ENCODE measurements at regions not wholly inside any gene's neighbourhood (a gene's known extent, or its start where the extent isn't known, plus 50 kb on each side); places are given as distances from the start of the nearest gene placed in this dataset.

GRCh38 chr15:95269242-95270183, 1038.2 kb downstream of the MCTP2 start (continued):
- TF ChIP-seq SRSF9 (IDR thresholded peaks at IDR 0.05; ENCODE audit: borderline replicate concordance, insufficient read depth, low read depth, low read length, poor library complexity, severe bottlenecking): no peak
- no peak for TF ChIP-seq JUN (CRISPR knock-in tag; IDR thresholded peaks at IDR 0.05)
- TF ChIP-seq MED1 (CRISPR knock-in tag; IDR thresholded peaks at IDR 0.05): no peak
- TF ChIP-seq ZNF749 (CRISPR knock-in tag; IDR thresholded peaks at IDR 0.05; ENCODE audit: borderline replicate concordance): no peak
- no peak for TF ChIP-seq ZNF430 (CRISPR knock-in tag; IDR thresholded peaks at IDR 0.05)
- TF ChIP-seq ARID4A (CRISPR knock-in tag; IDR thresholded peaks at IDR 0.05; ENCODE audit: borderline replicate concordance): no peak

- Histone ChIP-seq H3K4me1 (ENCODE audit: insufficient read depth, low read length) (no peaks in the 10 kb centered on the region), H3K79me2 (ENCODE audit: insufficient read depth, low read length) (no peaks in the 10 kb centered on the region), H3K27me3 (ENCODE audit: control insufficient read depth in 1 of 2, insufficient read depth in 2 of 2, low read length in 2 of 2) (no peaks in the 10 kb centered on the region), H3K4me3 (replicated peaks in 1 of 3; ENCODE audit: insufficient read depth in 1 of 3, low read depth in 2 of 3, low read length in 3 of 3) (no peak overlapping the region), H3K4me2 (ENCODE audit: low read depth, low read length) (no peak overlapping the region), H3K9me3 (ENCODE audit: low read length) (peaks cover 41% of the 10 kb centered on the region), H3K9ac (ENCODE audit: insufficient read depth, low read depth, low read length) (no peak overlapping the region), H3K27ac (ENCODE audit: extremely low read length, insufficient read depth, low read length) (no peak overlapping the region), H4K20me1 (ENCODE audit: insufficient read depth, low read length) (no peaks in the 10 kb centered on the region), H3K36me3 (replicated peaks in 1 of 2; ENCODE audit: control insufficient read depth in 1 of 2, insufficient read depth in 2 of 2, low read length in 2 of 2) (no peaks in the 10 kb centered on the region), H2AFZ (ENCODE audit: low read length) (no peak overlapping the region)
- CTCF ChIA-PET (ENCODE audit: low intra/inter-chr PET ratio, low total read pairs): no interaction called here
- WGBS (ENCODE audit: low lambda C conversion rate): 2% methylated on average over 4 of the region's 4 CpGs
- FAIRE-seq (no peak), DNase-seq (ENCODE audit: low spot score) (no peak), ATAC-seq (no peak)
- intact Hi-C loops (cut with micrococcal nuclease; ENCODE audit: unreplicated experiment) (no loop called here), in situ Hi-C loops (cut with HindIII; ENCODE audit: extremely low pct_ligation_motif_present, low pct_unique_long_range_greater_than_20kb) (loop anchor here (25.0 kb wide), 1 partner anchor 1063 kb away; the partner anchor contains the start of gene NR2F2)
- BruUV-seq (replicated peaks): no TSS peak
- POLR2A ChIA-PET: no interaction called here
- TF ChIP-seq DNMT3B (CRISPR knock-in tag; conservative IDR thresholded peaks at IDR 0.05) (no peak), ZNF33B (CRISPR knock-in tag; IDR thresholded peaks at IDR 0.05) (no peak), ADNP (CRISPR knock-in tag; IDR thresholded peaks at IDR 0.05) (no peak), ZNF33A (CRISPR knock-in tag; IDR thresholded peaks at IDR 0.05; ENCODE audit: borderline replicate concordance) (no peak), THAP7 (CRISPR knock-in tag; IDR thresholded peaks at IDR 0.05) (no peak), ZNF616 (CRISPR knock-in tag; IDR thresholded peaks at IDR 0.05; ENCODE audit: low read depth) (no peak), ZNF430 (CRISPR knock-in tag; IDR thresholded peaks at IDR 0.05) (no peak), MTF2 (CRISPR knock-in tag; IDR thresholded peaks at IDR 0.05; ENCODE audit: borderline replicate concordance) (no peak), THAP8 (CRISPR knock-in tag; IDR thresholded peaks at IDR 0.05; ENCODE audit: borderline replicate concordance) (no peak), TBX2 (CRISPR knock-in tag; IDR thresholded peaks at IDR 0.05; ENCODE audit: borderline replicate concordance) (no peak), ZNF343 (CRISPR knock-in tag; IDR thresholded peaks at IDR 0.05) (no peak), DMAP1 (CRISPR knock-in tag; IDR thresholded peaks at IDR 0.05) (no peak), MEIS1 (CRISPR knock-in tag; IDR thresholded peaks at IDR 0.05; ENCODE audit: borderline replicate concordance) (no peak)
Observed at GRCh38 chr15:95274101-95274500, 1042.7 kb downstream of the MCTP2 start.
